GM12878 (cell line): ENCODE measurements at regions not wholly inside any gene's neighbourhood (a gene's known extent, or its start where the extent isn't known, plus 50 kb on each side); places are given as distances from the start of the nearest gene placed in this dataset.

Experiments
- ATAC-seq: fragments of 200-7000 bp; cut with Tn5 transposase; 3 replicates; pipeline ENCODE4 v1.9.1; 2020; ENCODE audit warnings: mild to moderate bottlenecking, moderate library complexity
- BruUV-seq: library from RNA; stranded (reverse); fragments of 400-500 nt; replicated peaks from 2 replicates; lab custom pipeline; 2021; lab: Mats Ljungman, UMichigan
- CTCF ChIA-PET: fragments of 300-600 bp; sonication (Branson Sonifier 250); formaldehyde crosslinking; extraction: SDS; loops from one replicate; lab custom pipeline; 2021; ENCODE audit warnings: inconsistent platforms; lab: Yijun Ruan, JAX
- POLR2A ChIA-PET: fragments of 350-600 bp; formaldehyde crosslinking; extraction: SDS; loops from one replicate; lab custom pipeline; 2021; ENCODE audit warnings: inconsistent platforms; lab: Charles Lee
- RAD21 ChIA-PET: fragments of 300-600 bp; sonication (Branson Sonifier 250); formaldehyde crosslinking; loops from one replicate; lab custom pipeline; 2023; ENCODE audit warnings: antibody characterized with exemption; ENCODE audit not compliant: unreplicated experiment; lab: Charles Lee
- SMC1A ChIA-PET: fragments of 300-600 bp; sonication (Branson Sonifier 250); formaldehyde crosslinking; loops from one replicate; lab custom pipeline; 2023; ENCODE audit not compliant: unreplicated experiment, uncharacterized antibody; lab: Charles Lee
- DNase-seq: peaks from one replicate; pipeline ENCODE4 v3.0.0-alpha.2; 2011; ENCODE audit warnings: low read depth, low spot score
- FAIRE-seq: peaks from 3 replicates; lab custom pipeline; 2011; peaks lifted over from hg19 to GRCh38; lab: Jason Lieb, UNC
- H2AFZ ChIP-seq: 2 replicates; pipeline ENCODE4 v1.6.0; 2011; ENCODE audit warnings: low read depth, low read length, control low read depth; ENCODE audit not compliant: control insufficient read depth
- H3K27ac ChIP-seq: 2 replicates; pipeline ENCODE4 v1.5.1; 2011; ENCODE audit warnings: control low read depth; ENCODE audit not compliant: control insufficient read depth, insufficient read depth
- H3K27me3 ChIP-seq, 2 experiments: replicated peaks in 1 of 2; 2 replicates each; pipeline versions ENCODE4 v1.6.0 to v1.6.1; 2011; ENCODE audit warnings: low read length in 1 of 2; ENCODE audit not compliant: control insufficient read depth in 2 of 2, insufficient read depth in 2 of 2
- H3K36me3 ChIP-seq, 2 experiments: 2 replicates each; pipeline ENCODE4 v1.5.1; 2011; ENCODE audit warnings: low read length in 1 of 2; ENCODE audit not compliant: control insufficient read depth in 2 of 2, insufficient read depth in 2 of 2
- H3K4me1 ChIP-seq: 2 replicates; pipeline ENCODE4 v1.6.1; 2011; ENCODE audit warnings: mild to moderate bottlenecking, low read length, moderate library complexity, mixed read lengths; ENCODE audit not compliant: control insufficient read depth, insufficient read depth
- H3K4me2 ChIP-seq: 2 replicates; pipeline ENCODE4 v1.6.0; 2011; ENCODE audit warnings: control low read depth; ENCODE audit not compliant: control insufficient read depth, insufficient read depth
- H3K4me3 ChIP-seq: fragments of 200-600 bp; sonication (generic); 2 replicates; pipeline ENCODE4 v1.5.1; 2016
- H3K79me2 ChIP-seq: 2 replicates; pipeline ENCODE4 v1.6.0; 2011; ENCODE audit warnings: low read length; ENCODE audit not compliant: control insufficient read depth, insufficient read depth
- H3K9ac ChIP-seq: 2 replicates; pipeline ENCODE4 v1.8.0; 2011; ENCODE audit warnings: low read length, control low read depth, mixed read lengths; ENCODE audit not compliant: control insufficient read depth, insufficient read depth
- H3K9me3 ChIP-seq: replicated peaks from 3 replicates; pipeline ENCODE4 v1.5.1; 2011; ENCODE audit warnings: mild to moderate bottlenecking, low read length; ENCODE audit not compliant: control insufficient read depth, insufficient read depth
- H4K20me1 ChIP-seq: 2 replicates; pipeline ENCODE4 v1.6.0; 2011; ENCODE audit not compliant: control insufficient read depth, insufficient read depth
- CTCF ChIP-seq, 3 experiments: IDR thresholded peaks in 2 of 3; conservative IDR thresholded peaks in 1 of 3; 2 replicates each; pipeline ENCODE4 v1.5.1; 2011; ENCODE audit warnings: low read depth in 3 of 3, low read length in 3 of 3, mild to moderate bottlenecking in 3 of 3, control low read depth in 2 of 3, moderate library complexity in 2 of 3, inconsistent platforms in 1 of 3, mixed read lengths in 1 of 3; ENCODE audit not compliant: control insufficient read depth in 2 of 3, insufficient read depth in 1 of 3; ENCODE audit errors: extremely low read depth in 1 of 3
- NFYA ChIP-seq: IDR thresholded peaks from 2 replicates; pipeline ENCODE4 v1.6.1; 2011; ENCODE audit warnings: low read depth, mild to moderate bottlenecking, low read length, improper control_type of control experiment, borderline replicate concordance
- RAD21 ChIP-seq: IDR thresholded peaks from 2 replicates; pipeline ENCODE4 v1.6.1; 2011; ENCODE audit warnings: mild to moderate bottlenecking, low read depth, low read length, moderate library complexity; ENCODE audit not compliant: insufficient read depth
- SKIL ChIP-seq: fragments of 450-650 bp; IDR thresholded peaks from 2 replicates; pipeline ENCODE4 v1.6.1; 2017; ENCODE audit warnings: mild to moderate bottlenecking, low read depth, inconsistent platforms; ENCODE audit not compliant: poor library complexity, severe bottlenecking
- SMAD5 ChIP-seq: IDR thresholded peaks from 2 replicates; pipeline ENCODE4 v1.6.1; 2016; ENCODE audit warnings: antibody characterized with exemption, low read depth
- SMC3 ChIP-seq: IDR thresholded peaks from 2 replicates; pipeline ENCODE4 v1.6.1; 2011; ENCODE audit warnings: low read length, improper control_type of control experiment, borderline replicate concordance
- USF2 ChIP-seq: IDR thresholded peaks from 2 replicates; pipeline ENCODE4 v1.6.1; 2011; ENCODE audit warnings: low read depth, low read length, improper control_type of control experiment, borderline replicate concordance
- WGBS: methylation state at CpG from one replicate; pipeline ENCODE4 v1.1.6; 2016; ENCODE audit warnings: low lambda C conversion rate; ENCODE audit not compliant: insufficient replicate concordance, insufficient coverage; ENCODE audit errors: missing lambda C conversion rate; 5-methylcytosine and 5-hydroxymethylcytosine counted together
- in situ Hi-C: fragments of 300-500 bp; cut with MboI; formaldehyde crosslinking; loops from 9 replicates; pipeline ENCODE4 v1.14.3; 2018; ENCODE audit warnings: mixed read lengths
- intact Hi-C: fragments of 100-400 bp; cut with micrococcal nuclease; formaldehyde crosslinking; loops from one replicate; pipeline ENCODE4 v1.14.2; 2022; ENCODE audit not compliant: unreplicated experiment

GRCh38 chr4:86522349-86522748 lies 71.8 kb upstream of the PTPN13 start:
- no TSS peak for BruUV-seq
- no peak overlapping the region for H3K27ac ChIP-seq
- no peaks in the 10 kb centered on the region for H3K27me3 ChIP-seq
- no peak overlapping the region for H3K4me2 ChIP-seq
- no peaks in the 10 kb centered on the region for H3K4me1 ChIP-seq
- no peak overlapping the region for H3K9ac ChIP-seq
- H3K4me3 ChIP-seq: no peak overlapping the region
- in situ Hi-C loops (no loop called here), intact Hi-C loops (loop anchor here (2.0 kb wide), 1 partner anchor 72 kb away; the partner anchor contains the start of gene PTPN13)
- no peaks in the 10 kb centered on the region for H3K79me2 ChIP-seq
- FAIRE-seq: no peak
- TF ChIP-seq SMAD5 (no peak), NFYA (no peak), RAD21 (peak; percentile 31; the same call in 1 of the 2 replicates), SKIL (peak; percentile 19), USF2 (no peak), CTCF (IDR thresholded peaks at IDR 0.05 in 2 of 3, conservative IDR thresholded peaks at IDR 0.05 in 1 of 3; ENCODE audit: control insufficient read depth in 2 of 3, extremely low read depth in 1 of 3, insufficient read depth in 1 of 3, low read depth in 3 of 3, low read length in 3 of 3) (peak in 1 of 3 experiments; percentile 1; a peak in 1 of 6 replicates), SMC3 (peak; percentile 20; the same call in 1 of the 2 replicates)
- TF ChIP-seq, all 136 proteins: peak for 4
- 27% methylated on average over 4 of the region's 4 CpGs for WGBS
- Histone ChIP-seq H4K20me1 (no peaks in the 10 kb centered on the region), H2AFZ (no peak overlapping the region), H3K9me3 (no peaks in the 10 kb centered on the region; the same call in 1 of the 3 replicates), H3K36me3 (no peaks in the 10 kb centered on the region)
- peak; percentile 37 for ATAC-seq
- POLR2A ChIA-PET: interaction anchor here (0.5 to 2.6 kb wide), 10 partner anchors 12 to 113 kb away, joined by 3 to 17 read pairs (median 4); partner anchors contain the start of gene PTPN13
- CTCF ChIA-PET: interaction anchor here (0.5 to 9.3 kb wide), 44 partner anchors 8 to 713 kb away, joined by 3 to 210 read pairs (median 4); partner anchors contain the start of genes C4orf36 and PTPN13
- RAD21 ChIA-PET: interaction anchor here (0.6 to 7.5 kb wide), 39 partner anchors 10 to 570 kb away, joined by 3 to 136 read pairs (median 5); partner anchors contain the start of gene PTPN13
- SMC1A ChIA-PET: interaction anchor here (0.6 to 9.3 kb wide), 38 partner anchors 9 to 441 kb away, joined by 3 to 142 read pairs (median 5); partner anchors contain the start of gene PTPN13
- DNase-seq: no peak
